AG09309 (cell line): ENCODE measurements at regions not wholly inside any gene's neighbourhood (a gene's known extent, or its start where the extent isn't known, plus 50 kb on each side); places are given as distances from the start of the nearest gene placed in this dataset.

Experiments used
- DNase-seq: peaks from one replicate; pipeline ENCODE4 v3.0.0-alpha.2; 2010; ENCODE audit warnings: low read depth
- H3K4me3 ChIP-seq: 2 replicates; pipeline ENCODE4 v1.5.1; 2011; ENCODE audit warnings: mild to moderate bottlenecking, low read depth, low read length, moderate library complexity; ENCODE audit not compliant: control insufficient read depth
- TF ChIP-seq, protein P1 (sequence below): IDR thresholded peaks from 2 replicates; pipeline ENCODE4 v1.5.1; 2011; ENCODE audit warnings: mild to moderate bottlenecking, low read depth, low read length, inconsistent platforms; ENCODE audit not compliant: insufficient read depth, control insufficient read depth; ENCODE audit errors: missing control alignments

DNA sequence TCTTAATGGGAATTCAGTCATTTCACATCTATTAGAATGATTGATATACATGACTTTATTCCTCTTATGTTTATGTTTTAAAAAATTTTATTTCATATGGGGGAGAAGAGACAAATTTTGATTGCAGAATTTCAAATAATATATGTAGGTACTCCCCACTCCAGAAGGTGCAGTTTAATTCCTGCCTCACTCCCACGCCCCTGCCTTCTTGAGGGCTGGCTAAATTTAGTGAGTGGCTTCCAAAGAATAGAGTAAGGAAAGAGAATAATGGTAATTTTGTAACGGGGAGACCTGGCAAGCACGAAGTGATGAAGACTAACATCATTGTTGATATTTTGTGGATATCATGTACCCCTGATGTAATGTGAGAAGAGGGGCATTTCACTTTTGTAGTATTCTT lies 94.7 kb upstream of the FAM78B start:
- no peak overlapping the region for H3K4me3 ChIP-seq
- no peak for DNase-seq
- TF ChIP-seq, protein P1, sequence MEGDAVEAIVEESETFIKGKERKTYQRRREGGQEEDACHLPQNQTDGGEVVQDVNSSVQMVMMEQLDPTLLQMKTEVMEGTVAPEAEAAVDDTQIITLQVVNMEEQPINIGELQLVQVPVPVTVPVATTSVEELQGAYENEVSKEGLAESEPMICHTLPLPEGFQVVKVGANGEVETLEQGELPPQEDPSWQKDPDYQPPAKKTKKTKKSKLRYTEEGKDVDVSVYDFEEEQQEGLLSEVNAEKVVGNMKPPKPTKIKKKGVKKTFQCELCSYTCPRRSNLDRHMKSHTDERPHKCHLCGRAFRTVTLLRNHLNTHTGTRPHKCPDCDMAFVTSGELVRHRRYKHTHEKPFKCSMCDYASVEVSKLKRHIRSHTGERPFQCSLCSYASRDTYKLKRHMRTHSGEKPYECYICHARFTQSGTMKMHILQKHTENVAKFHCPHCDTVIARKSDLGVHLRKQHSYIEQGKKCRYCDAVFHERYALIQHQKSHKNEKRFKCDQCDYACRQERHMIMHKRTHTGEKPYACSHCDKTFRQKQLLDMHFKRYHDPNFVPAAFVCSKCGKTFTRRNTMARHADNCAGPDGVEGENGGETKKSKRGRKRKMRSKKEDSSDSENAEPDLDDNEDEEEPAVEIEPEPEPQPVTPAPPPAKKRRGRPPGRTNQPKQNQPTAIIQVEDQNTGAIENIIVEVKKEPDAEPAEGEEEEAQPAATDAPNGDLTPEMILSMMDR, result no peak

DNA sequence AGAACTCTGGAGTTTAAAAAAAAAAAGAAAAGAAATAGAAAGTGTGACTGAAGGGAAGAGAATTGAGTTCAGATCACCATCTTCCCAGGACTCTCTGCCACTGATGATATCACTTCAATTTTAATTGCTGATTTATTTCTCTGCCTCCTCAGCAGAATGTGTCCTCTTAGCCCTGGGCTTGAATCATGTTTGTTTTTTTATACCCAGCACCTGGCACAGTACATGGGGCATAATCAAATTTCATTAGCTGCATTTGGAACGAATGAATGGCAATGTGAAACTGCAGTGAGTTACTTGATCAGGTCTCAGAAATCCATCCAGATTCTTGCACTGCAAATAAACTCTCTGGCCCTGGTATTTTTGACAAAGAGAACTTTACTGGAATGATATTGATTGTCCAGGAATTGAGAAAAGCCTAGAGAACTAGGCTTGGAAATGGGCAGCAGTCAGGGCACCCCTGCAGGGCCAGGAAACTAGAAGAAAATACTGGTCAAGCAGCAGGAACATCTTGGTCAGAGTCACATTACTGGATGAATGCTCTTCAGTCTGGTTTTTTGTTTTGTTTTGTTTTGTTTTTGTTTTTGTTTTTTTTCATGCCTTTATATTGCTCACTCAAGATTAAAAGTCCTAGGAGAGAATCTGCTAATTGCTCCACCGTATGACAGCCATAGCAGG lies 103.8 kb upstream of the FAM78B start:
- H3K4me3 ChIP-seq, result no peak overlapping the region
- TF ChIP-seq, protein P1, result no peak
- DNase-seq, result no peak

DNA sequence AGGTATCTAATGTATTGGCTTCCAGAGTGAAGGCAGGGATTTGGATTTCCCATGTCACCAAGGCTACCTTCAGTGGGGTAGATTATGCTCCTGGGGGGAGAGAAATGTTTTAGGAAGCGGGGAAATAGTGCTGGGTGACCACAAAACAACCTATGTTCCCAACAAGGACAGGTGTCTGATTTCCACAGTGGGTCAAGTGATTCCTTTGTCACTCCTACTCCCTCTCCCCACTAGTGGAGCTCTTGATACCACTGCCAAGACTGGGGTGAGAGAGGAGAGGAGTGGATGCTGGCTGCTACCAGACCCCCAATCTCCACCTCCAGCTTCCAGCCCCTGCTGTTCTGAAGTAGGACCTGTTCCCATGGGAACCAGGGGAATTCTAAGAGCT lies 104.3 kb upstream of the FAM78B start:
- H3K4me3 ChIP-seq, result no peak overlapping the region
- no peak for DNase-seq
- TF ChIP-seq, protein P1, result no peak

DNA sequence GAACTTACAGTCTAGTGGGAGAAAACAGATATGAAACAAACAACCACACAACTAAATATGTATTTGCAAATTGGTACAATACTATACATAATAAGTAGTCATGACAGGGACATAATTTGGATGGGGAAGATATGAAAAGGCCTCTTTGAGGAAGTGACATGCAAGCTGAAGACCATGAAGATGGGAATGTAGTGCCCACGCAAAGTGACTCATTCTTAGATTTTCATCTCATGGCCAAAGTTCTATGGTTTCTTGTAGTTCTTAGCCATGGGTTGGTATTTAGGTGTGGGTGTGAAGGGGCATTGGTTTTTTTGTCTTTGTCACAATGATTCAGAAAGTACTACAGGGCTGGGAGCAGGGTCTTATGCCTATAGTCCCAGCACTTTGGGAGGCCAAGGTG lies 105.4 kb upstream of the FAM78B start:
- TF ChIP-seq, protein P1, result no peak
- no peak overlapping the region for H3K4me3 ChIP-seq
- DNase-seq, result no peak

DNA sequence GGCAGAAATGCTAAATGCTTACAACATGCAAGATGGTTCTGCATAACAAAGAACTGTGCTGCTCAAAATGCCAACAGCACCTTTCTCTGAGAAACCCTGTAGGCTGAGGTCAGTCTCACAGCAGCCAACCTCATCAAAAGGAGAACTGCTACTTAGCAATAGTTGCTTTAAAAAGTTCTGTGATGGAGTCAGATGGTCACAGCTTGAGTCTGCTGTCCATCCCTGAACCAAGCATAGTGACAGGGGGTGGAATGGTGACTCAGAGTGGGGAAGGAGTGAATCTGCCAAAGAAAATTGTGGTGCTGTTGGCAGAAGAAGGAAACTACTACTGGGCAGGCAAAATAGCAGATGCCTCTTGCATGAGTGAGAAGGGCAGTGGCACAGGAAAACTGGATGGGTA lies 106.0 kb upstream of the FAM78B start:
- TF ChIP-seq, protein P1, result no peak

DNA sequence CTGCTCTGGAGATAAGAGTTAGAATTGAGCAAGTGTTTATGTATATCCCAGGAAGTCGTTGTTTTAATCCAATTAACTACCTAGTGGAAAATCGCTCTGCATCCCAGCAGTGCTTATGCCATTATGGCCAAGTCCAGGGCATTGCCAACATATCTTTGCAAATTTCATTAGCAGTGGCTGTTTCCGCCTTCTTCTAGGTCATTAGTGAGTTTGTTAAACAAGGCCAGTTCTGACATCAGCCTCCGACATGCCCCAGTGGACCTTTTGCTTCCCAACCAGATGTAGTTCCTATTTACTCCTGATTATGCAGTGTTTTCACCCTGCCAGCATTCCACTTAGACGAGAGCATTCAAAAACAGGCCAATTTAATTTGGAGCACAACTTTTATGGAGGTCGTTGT lies 106.8 kb upstream of the FAM78B start:
- DNase-seq, result no peak
- TF ChIP-seq, protein P1, result no peak
- no peak overlapping the region for H3K4me3 ChIP-seq

More for the DNA sequence above, 106.0 kb upstream of the FAM78B start:
- no peak overlapping the region for H3K4me3 ChIP-seq
- no peak for DNase-seq
